ENCODE measurements at regions not wholly inside any gene's neighbourhood (a gene's known extent, or its start where the extent isn't known, plus 50 kb on each side); places are given as distances from the start of the nearest gene placed in this dataset.

GRCh38 chr6:14789996-14790395 lies 455.9 kb upstream of the JARID2 start:
- H3K4me2 ChIP-seq (ENCODE audit: low read depth, low read length), result no peak overlapping the region
- H3K27me3 ChIP-seq (ENCODE audit: control insufficient read depth in 1 of 2, insufficient read depth in 2 of 2, low read length in 2 of 2), result no peaks in the 10 kb centered on the region
- FAIRE-seq (no peak), ATAC-seq (no peak), DNase-seq (ENCODE audit: low spot score) (no peak)
- BruUV-seq (replicated peaks), result no TSS peak
- H4K20me1 ChIP-seq (ENCODE audit: insufficient read depth, low read length), result no peaks in the 10 kb centered on the region
- H3K27ac ChIP-seq (ENCODE audit: extremely low read length, insufficient read depth, low read length), result no peak overlapping the region
- in situ Hi-C loops (cut with HindIII; ENCODE audit: extremely low pct_ligation_motif_present, low pct_unique_long_range_greater_than_20kb), result no loop called here
- no peaks in the 10 kb centered on the region for H3K36me3 ChIP-seq (replicated peaks in 1 of 2; ENCODE audit: control insufficient read depth in 1 of 2, insufficient read depth in 2 of 2, low read length in 2 of 2)
- no peaks in the 10 kb centered on the region for H3K9me3 ChIP-seq (ENCODE audit: low read length)
- no peaks in the 10 kb centered on the region for H3K4me1 ChIP-seq (ENCODE audit: insufficient read depth, low read length)
- WGBS (ENCODE audit: low lambda C conversion rate), result 36% methylated on average over 4 of the region's 4 CpGs
- no peak overlapping the region for H2AFZ ChIP-seq (ENCODE audit: low read length)
- no peak overlapping the region for H3K9ac ChIP-seq (ENCODE audit: insufficient read depth, low read depth, low read length)
- H3K4me3 ChIP-seq (replicated peaks in 1 of 3; ENCODE audit: insufficient read depth in 1 of 3, low read depth in 2 of 3, low read length in 3 of 3), result no peak overlapping the region
- H3K79me2 ChIP-seq (ENCODE audit: insufficient read depth, low read length), result no peaks in the 10 kb centered on the region
- ChIA-PET POLR2A (no interaction called here), CTCF (ENCODE audit: low intra/inter-chr PET ratio, low total read pairs) (no interaction called here)
- intact Hi-C loops (cut with micrococcal nuclease; ENCODE audit: unreplicated experiment), result no loop called here
- TF ChIP-seq ZNF569 (CRISPR knock-in tag; IDR thresholded peaks at IDR 0.05; ENCODE audit: borderline replicate concordance) (no peak), KLF12 (CRISPR knock-in tag; IDR thresholded peaks at IDR 0.05; ENCODE audit: borderline replicate concordance) (no peak), SNAPC5 (CRISPR knock-in tag; IDR thresholded peaks at IDR 0.05; ENCODE audit: borderline replicate concordance) (no peak)

- Histone ChIP-seq H3K9ac (ENCODE audit: insufficient read depth, low read depth, low read length) (no peak overlapping the region), H4K20me1 (ENCODE audit: insufficient read depth, low read length) (no peaks in the 10 kb centered on the region), H3K36me3 (replicated peaks in 1 of 2; ENCODE audit: control insufficient read depth in 1 of 2, insufficient read depth in 2 of 2, low read length in 2 of 2) (no peaks in the 10 kb centered on the region), H3K4me1 (ENCODE audit: insufficient read depth, low read length) (no peaks in the 10 kb centered on the region), H3K9me3 (ENCODE audit: low read length) (no peaks in the 10 kb centered on the region), H3K79me2 (ENCODE audit: insufficient read depth, low read length) (no peaks in the 10 kb centered on the region), H3K4me2 (ENCODE audit: low read depth, low read length) (no peak overlapping the region), H3K27ac (ENCODE audit: extremely low read length, insufficient read depth, low read length) (no peak overlapping the region), H3K27me3 (ENCODE audit: control insufficient read depth in 1 of 2, insufficient read depth in 2 of 2, low read length in 2 of 2) (no peaks in the 10 kb centered on the region), H3K4me3 (replicated peaks in 1 of 3; ENCODE audit: insufficient read depth in 1 of 3, low read depth in 2 of 3, low read length in 3 of 3) (no peak overlapping the region), H2AFZ (ENCODE audit: low read length) (no peak overlapping the region)
- ChIA-PET POLR2A (no interaction called here), CTCF (ENCODE audit: low intra/inter-chr PET ratio, low total read pairs) (no interaction called here)
- in situ Hi-C loops (cut with HindIII; ENCODE audit: extremely low pct_ligation_motif_present, low pct_unique_long_range_greater_than_20kb), result no loop called here
- WGBS (ENCODE audit: low lambda C conversion rate), result 0% methylated on average over 1 of the region's 1 CpG
- TF ChIP-seq, protein P1, sequence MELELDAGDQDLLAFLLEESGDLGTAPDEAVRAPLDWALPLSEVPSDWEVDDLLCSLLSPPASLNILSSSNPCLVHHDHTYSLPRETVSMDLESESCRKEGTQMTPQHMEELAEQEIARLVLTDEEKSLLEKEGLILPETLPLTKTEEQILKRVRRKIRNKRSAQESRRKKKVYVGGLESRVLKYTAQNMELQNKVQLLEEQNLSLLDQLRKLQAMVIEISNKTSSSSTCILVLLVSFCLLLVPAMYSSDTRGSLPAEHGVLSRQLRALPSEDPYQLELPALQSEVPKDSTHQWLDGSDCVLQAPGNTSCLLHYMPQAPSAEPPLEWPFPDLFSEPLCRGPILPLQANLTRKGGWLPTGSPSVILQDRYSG (CRISPR knock-in tag; IDR thresholded peaks at IDR 0.05), result no peak
- TF ChIP-seq, protein P2, sequence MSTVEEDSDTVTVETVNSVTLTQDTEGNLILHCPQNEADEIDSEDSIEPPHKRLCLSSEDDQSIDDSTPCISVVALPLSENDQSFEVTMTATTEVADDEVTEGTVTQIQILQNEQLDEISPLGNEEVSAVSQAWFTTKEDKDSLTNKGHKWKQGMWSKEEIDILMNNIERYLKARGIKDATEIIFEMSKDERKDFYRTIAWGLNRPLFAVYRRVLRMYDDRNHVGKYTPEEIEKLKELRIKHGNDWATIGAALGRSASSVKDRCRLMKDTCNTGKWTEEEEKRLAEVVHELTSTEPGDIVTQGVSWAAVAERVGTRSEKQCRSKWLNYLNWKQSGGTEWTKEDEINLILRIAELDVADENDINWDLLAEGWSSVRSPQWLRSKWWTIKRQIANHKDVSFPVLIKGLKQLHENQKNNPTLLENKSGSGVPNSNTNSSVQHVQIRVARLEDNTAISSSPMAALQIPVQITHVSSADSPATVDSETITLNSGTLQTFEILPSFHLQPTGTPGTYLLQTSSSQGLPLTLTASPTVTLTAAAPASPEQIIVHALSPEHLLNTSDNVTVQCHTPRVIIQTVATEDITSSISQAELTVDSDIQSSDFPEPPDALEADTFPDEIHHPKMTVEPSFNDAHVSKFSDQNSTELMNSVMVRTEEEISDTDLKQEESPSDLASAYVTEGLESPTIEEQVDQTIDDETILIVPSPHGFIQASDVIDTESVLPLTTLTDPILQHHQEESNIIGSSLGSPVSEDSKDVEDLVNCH (CRISPR knock-in tag; IDR thresholded peaks at IDR 0.05), result no peak
- no peak for TF ChIP-seq CCDC6 (CRISPR knock-in tag; IDR thresholded peaks at IDR 0.05)
- TF ChIP-seq, protein P3, sequence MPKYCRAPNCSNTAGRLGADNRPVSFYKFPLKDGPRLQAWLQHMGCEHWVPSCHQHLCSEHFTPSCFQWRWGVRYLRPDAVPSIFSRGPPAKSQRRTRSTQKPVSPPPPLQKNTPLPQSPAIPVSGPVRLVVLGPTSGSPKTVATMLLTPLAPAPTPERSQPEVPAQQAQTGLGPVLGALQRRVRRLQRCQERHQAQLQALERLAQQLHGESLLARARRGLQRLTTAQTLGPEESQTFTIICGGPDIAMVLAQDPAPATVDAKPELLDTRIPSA (CRISPR knock-in tag; IDR thresholded peaks at IDR 0.05; ENCODE audit: borderline replicate concordance), result no peak
- ATAC-seq (no peak), DNase-seq (ENCODE audit: low spot score) (no peak), FAIRE-seq (no peak)
- BruUV-seq (replicated peaks), result no TSS peak
- intact Hi-C loops (cut with micrococcal nuclease; ENCODE audit: unreplicated experiment), result no loop called here
Measured at GRCh38 chr6:14790976-14791375, 454.9 kb upstream of the JARID2 start.

Data from HepG2 (cell line).